ENCODE measurements at regions not wholly inside any gene's neighbourhood (a gene's known extent, or its start where the extent isn't known, plus 50 kb on each side); places are given as distances from the start of the nearest gene placed in this dataset.
"Not testable (repeated sequence)": the region's sequence is repeated elsewhere in the genome, so short reads cannot be mapped to it uniquely, and the experiment has no call there.

GRCh38 chr1:99404399-99404798 lies 140.1 kb downstream of the PLPPR4 start:
- DNase-seq; H3K27me3 Mint-ChIP-seq (ENCODE audit: low read depth in 3 of 3); H3K4me1 Mint-ChIP-seq; H3K4me3 Mint-ChIP-seq; H3K27ac Mint-ChIP-seq; H3K9me3 Mint-ChIP-seq; H3K36me3 Mint-ChIP-seq: not testable (repeated sequence)

GRCh38 chr1:99405325-99405724 lies 141.0 kb downstream of the PLPPR4 start:
- H3K27me3 Mint-ChIP-seq (ENCODE audit: low read depth in 3 of 3); H3K27ac Mint-ChIP-seq; DNase-seq; H3K9me3 Mint-ChIP-seq; H3K4me1 Mint-ChIP-seq; H3K4me3 Mint-ChIP-seq; H3K36me3 Mint-ChIP-seq: not testable (repeated sequence)

DNA sequence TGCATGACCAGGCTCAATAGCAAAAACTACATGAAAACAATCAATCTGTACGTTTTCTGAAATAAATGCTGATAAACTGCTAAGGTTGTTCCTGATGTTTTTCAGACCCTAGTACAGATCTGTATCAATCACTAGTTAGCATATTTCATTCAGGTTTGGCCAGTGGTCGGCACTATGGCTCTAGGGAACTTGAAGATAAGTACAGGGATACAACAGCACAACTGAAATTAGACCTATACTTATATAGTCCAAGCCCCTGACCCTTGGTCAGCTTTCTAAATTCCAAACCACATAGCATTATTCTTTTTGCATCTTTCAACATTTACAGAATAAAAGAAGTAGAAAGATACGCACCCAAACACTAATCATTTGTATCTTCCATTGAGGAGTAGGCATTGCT lies 142.7 kb downstream of the PLPPR4 start:
- Mint-ChIP-seq H3K4me3 (no peak overlapping the region), H3K4me1 (no peaks in the 10 kb centered on the region), H3K27me3 (ENCODE audit: low read depth in 3 of 3) (no peaks in the 10 kb centered on the region), H3K9me3 (peaks cover 0 to 7% (median 5%) of the 10 kb centered on the region in 6 donors), H3K36me3 (no peaks in the 10 kb centered on the region), H3K27ac (no peak overlapping the region)
- no peak for DNase-seq

GRCh38 chr1:99424087-99424486 lies 159.8 kb downstream of the PLPPR4 start:
- Mint-ChIP-seq H3K27me3 (ENCODE audit: low read depth in 3 of 3) (peaks cover 0 to 2% (median 0%) of the 10 kb centered on the region in 3 donors), H3K36me3 (no peaks in the 10 kb centered on the region), H3K9me3 (peaks cover 0 to 7% (median under 1%) of the 10 kb centered on the region in 6 donors), H3K4me3 (no peak overlapping the region), H3K4me1 (no peaks in the 10 kb centered on the region), H3K27ac (no peak overlapping the region)
- DNase-seq: no peak

DNA sequence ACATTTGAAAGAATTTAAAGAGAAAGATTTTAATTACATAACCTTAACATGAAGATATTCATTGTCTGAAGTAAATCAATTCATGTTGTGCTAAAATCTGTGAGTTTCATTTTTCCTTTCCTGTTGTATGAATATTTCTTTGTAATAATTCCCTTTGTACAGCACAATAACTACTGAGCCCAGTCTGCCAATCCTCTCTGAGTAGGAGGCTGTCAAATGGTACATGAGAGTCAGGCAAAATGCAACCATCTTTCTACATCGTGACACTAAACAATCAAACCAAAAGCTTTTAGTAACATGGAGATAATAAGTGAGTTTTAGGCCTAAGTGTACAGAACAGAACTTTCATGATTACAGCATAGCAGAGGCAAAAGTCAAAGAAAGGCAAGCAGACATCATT lies 165.5 kb downstream of the PLPPR4 start:
- Mint-ChIP-seq H3K36me3 (no peaks in the 10 kb centered on the region), H3K27ac (no peak overlapping the region), H3K27me3 (ENCODE audit: low read depth in 3 of 3) (peaks cover 0 to 3% (median 0%) of the 10 kb centered on the region in 3 donors), H3K4me3 (no peak overlapping the region), H3K4me1 (no peaks in the 10 kb centered on the region), H3K9me3 (peaks cover 0 to 13% (median 4%) of the 10 kb centered on the region in 6 donors)
- no peak for DNase-seq

GRCh38 chr1:99438656-99439230 lies 174.5 kb downstream of the PLPPR4 start:
- no peak overlapping the region for H3K4me3 Mint-ChIP-seq
- DNase-seq: no peak
- H3K27me3 Mint-ChIP-seq (ENCODE audit: low read depth in 3 of 3): peaks cover 0 to 5% (median 0%) of the 10 kb centered on the region in 3 donors
- H3K27ac Mint-ChIP-seq: no peak overlapping the region
- H3K36me3 Mint-ChIP-seq: no peaks in the 10 kb centered on the region
- H3K4me1 Mint-ChIP-seq: no peaks in the 10 kb centered on the region
- H3K9me3 Mint-ChIP-seq: peaks cover 2 to 4% (median 2%) of the 10 kb centered on the region in 6 donors

GRCh38 chr1:99439433-99440075 lies 175.3 kb downstream of the PLPPR4 start:
- Mint-ChIP-seq H3K4me3 (no peak overlapping the region), H3K27ac (no peak overlapping the region), H3K27me3 (ENCODE audit: low read depth in 3 of 3) (peaks cover 0 to 5% (median 0%) of the 10 kb centered on the region in 3 donors), H3K4me1 (no peaks in the 10 kb centered on the region), H3K9me3 (peaks cover 0 to 2% (median 0%) of the 10 kb centered on the region in 6 donors), H3K36me3 (no peaks in the 10 kb centered on the region)
- DNase-seq: no peak

DNA sequence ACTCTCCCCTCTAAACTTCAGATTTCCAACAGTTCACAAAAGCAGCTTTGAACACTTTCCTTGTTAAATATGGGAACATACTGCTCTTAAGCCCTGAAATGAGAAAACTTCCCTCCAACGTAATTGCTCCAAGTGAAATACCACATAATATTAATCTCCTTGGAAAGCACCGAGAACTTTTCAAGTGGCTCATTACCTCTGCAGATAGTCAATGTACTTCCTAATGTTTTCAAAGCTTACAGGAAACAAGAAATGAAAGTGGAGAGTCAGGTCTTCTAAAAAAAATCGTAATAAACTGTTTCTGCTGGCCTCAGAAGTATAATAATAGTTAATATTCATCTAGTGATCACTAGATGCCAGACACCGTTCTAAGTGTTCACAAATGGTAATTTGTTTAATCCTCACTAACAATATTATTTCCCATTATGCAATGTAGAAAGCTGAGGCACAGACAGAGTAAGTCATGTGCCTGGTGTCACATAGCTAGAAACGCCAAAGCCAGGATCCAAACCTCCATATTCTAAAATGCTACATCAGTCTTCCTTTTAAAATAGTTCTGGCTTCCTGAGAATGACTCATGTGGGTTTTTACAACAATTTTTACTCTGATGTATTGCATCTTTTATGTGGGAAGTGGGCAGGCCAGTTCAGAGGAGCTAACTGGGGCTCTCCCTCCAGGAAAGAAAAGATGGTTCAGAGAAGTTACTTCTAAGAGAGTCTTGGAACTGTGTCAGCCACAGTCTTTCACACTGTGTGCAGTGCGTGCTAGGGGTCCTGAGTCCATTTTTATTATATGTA lies 177.2 kb downstream of the PLPPR4 start:
- Mint-ChIP-seq H3K4me3 (no peak overlapping the region), H3K4me1 (no peaks in the 10 kb centered on the region), H3K9me3 (peaks cover 0 to 6% (median under 1%) of the 10 kb centered on the region in 6 donors), H3K27me3 (ENCODE audit: low read depth in 3 of 3) (peaks cover 0 to 3% (median 0%) of the 10 kb centered on the region in 3 donors), H3K36me3 (no peaks in the 10 kb centered on the region), H3K27ac (no peak overlapping the region)
- DNase-seq: no peak

DNA sequence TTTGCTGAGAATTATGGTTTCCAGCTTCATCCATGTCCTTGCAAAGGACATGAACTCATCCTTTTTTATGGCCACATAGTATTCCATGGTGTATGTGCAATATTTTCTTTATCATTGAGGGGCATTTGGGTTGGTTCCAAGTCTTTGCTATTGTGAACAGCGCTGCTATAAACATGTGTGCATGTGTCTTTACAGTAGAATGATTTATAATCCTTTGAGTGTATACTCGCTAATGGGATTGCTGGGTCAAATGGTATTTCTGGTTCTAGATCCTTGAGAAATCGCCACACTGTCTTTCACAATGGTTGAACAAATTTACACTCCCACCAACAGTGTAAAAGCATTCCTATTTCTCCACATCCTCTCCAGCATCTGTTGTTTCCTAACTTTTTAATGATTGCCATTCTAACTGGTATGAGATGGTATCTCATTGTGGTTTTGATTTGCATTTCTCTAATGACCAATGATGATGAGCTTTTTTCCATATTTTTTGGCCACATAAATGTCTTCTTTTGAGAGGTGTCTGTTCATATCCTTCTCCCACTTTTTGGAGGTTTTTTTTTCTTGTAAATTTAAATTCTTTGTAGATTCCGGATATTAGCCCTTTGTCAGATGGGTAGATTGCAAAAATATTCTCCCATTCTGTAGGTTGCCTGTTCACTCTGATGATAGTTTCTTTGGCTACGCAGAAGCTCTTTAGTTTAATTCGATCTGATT lies 180.1 kb downstream of the PLPPR4 start:
- not testable (repeated sequence) for H3K4me1 Mint-ChIP-seq; DNase-seq; H3K4me3 Mint-ChIP-seq; H3K9me3 Mint-ChIP-seq; H3K27me3 Mint-ChIP-seq (ENCODE audit: low read depth in 3 of 3); H3K36me3 Mint-ChIP-seq; H3K27ac Mint-ChIP-seq

DNA sequence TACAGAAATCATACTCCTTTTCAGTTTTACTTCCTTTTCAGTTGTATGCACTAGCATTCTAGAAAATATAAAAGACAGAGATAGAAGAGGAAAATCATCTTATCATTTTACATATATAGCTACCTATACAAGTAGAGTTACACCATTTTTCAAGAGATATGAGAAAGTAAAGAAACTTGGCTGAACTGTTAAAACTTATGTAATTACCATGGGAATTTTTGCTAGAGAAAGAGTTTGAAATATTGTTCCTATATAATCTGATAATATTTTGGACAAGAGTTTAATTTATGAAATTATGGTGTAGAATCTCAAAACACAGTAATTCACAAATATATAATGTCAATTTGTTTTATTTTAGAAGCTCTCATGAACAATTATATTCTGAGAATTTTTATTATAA lies 180.8 kb downstream of the PLPPR4 start:
- H3K4me3 Mint-ChIP-seq: no peak overlapping the region
- no peaks in the 10 kb centered on the region for H3K36me3 Mint-ChIP-seq
- H3K4me1 Mint-ChIP-seq: no peaks in the 10 kb centered on the region
- H3K27ac Mint-ChIP-seq: no peak overlapping the region
- H3K27me3 Mint-ChIP-seq (ENCODE audit: low read depth in 3 of 3): peaks cover 0 to 1% (median 0%) of the 10 kb centered on the region in 3 donors
- DNase-seq: no peak
- peaks cover 0 to 7% (median 4%) of the 10 kb centered on the region in 6 donors for H3K9me3 Mint-ChIP-seq

DNA sequence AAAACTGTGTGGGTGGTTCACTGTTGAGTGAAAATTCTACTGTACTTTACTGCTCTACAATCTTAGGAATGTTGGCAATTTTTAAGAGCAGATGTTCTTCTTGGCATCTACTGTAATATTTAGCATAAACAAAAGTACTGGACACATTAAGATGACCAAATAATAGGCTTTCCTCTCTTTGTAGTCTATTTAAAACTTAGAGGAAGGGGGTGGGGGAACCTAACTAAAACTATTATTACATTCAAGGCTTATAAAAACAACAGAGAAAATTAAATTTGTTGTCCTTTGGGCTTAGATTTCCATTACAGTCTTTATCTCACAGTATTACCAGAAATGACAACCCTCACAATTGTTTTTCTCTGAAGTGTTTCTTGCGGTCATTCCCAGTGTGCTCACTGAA lies 181.2 kb downstream of the PLPPR4 start:
- no peaks in the 10 kb centered on the region for H3K4me1 Mint-ChIP-seq
- no peak overlapping the region for H3K27ac Mint-ChIP-seq
- H3K27me3 Mint-ChIP-seq (ENCODE audit: low read depth in 3 of 3): peaks cover 0 to 1% (median 0%) of the 10 kb centered on the region in 3 donors
- H3K4me3 Mint-ChIP-seq: no peak overlapping the region
- no peaks in the 10 kb centered on the region for H3K36me3 Mint-ChIP-seq
- H3K9me3 Mint-ChIP-seq: peaks cover 0 to 7% (median 4%) of the 10 kb centered on the region in 6 donors
- DNase-seq: no peak

DNA sequence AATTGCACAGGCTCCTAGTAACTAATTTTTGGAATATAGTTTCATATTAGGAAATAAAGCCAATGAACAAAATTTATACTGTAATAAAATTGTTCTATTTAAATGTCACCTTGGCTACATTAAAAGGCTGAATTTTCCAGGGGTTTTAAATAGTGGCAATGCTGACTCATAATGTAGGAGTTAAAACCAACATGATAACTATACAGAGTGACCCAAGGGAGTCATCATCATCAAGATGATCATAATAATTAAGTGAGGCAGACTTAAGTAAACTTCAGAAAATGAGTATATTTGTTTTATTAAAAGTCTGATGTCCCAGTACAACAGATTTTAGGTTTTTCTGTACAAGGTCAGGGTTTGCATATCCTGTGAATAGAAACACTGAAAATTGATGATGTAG lies 183.4 kb downstream of the PLPPR4 start:
- no peak for DNase-seq
- Mint-ChIP-seq H3K27me3 (ENCODE audit: low read depth in 3 of 3) (peaks cover 0 to 1% (median 1%) of the 10 kb centered on the region in 3 donors), H3K9me3 (peaks cover 0 to 6% (median 5%) of the 10 kb centered on the region in 6 donors), H3K4me1 (no peaks in the 10 kb centered on the region), H3K4me3 (no peak overlapping the region), H3K27ac (no peak overlapping the region), H3K36me3 (no peaks in the 10 kb centered on the region)

DNA sequence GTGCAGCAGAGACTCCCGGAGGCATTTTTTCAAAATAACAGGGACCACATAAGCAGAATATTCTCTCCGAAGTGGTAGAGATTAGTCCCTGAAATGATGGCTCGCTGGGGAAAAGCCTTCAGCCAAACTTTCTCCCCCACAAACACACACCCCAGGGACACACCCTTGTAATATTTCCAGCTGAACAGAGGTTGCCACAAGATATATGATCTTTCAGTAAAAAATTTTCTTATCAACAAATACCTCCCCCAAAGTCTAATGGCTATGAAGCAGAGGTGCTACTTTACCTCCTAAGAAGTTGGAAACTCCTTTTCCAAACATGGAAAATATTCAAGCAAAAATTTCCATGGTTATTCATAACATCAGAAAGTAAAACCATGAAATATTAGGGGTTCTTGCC lies 190.2 kb upstream of the PALMD start:
- H3K36me3 Mint-ChIP-seq: no peaks in the 10 kb centered on the region
- no peaks in the 10 kb centered on the region for H3K4me1 Mint-ChIP-seq
- H3K27ac Mint-ChIP-seq: no peak overlapping the region
- peaks cover 0 to 5% (median 2%) of the 10 kb centered on the region in 3 donors for H3K27me3 Mint-ChIP-seq (ENCODE audit: low read depth in 3 of 3)
- no peak overlapping the region for H3K4me3 Mint-ChIP-seq
- no peak for DNase-seq
- peaks cover 0 to 6% (median 1%) of the 10 kb centered on the region in 6 donors for H3K9me3 Mint-ChIP-seq

GRCh38 chr1:99456536-99456935 lies 189.4 kb upstream of the PALMD start:
- no peaks in the 10 kb centered on the region for H3K36me3 Mint-ChIP-seq
- H3K27ac Mint-ChIP-seq: no peak overlapping the region
- no peaks in the 10 kb centered on the region for H3K4me1 Mint-ChIP-seq
- H3K4me3 Mint-ChIP-seq: no peak overlapping the region
- peaks cover 2 to 6% (median 2%) of the 10 kb centered on the region in 3 donors for H3K27me3 Mint-ChIP-seq (ENCODE audit: low read depth in 3 of 3)
- DNase-seq: no peak
- H3K9me3 Mint-ChIP-seq: peaks cover 0 to 6% (median 1%) of the 10 kb centered on the region in 6 donors

Measured in immature natural killer cell (primary cell).